Prostate gland (tissue), 2 donors: ENCODE measurements at regions not wholly inside any gene's neighbourhood (a gene's known extent, or its start where the extent isn't known, plus 50 kb on each side); places are given as distances from the start of the nearest gene placed in this dataset.

Source experiments
- POLR2A ChIP-seq: fragments of 450-650 bp; IDR thresholded peaks from one replicate; pipeline ENCODE4 v1.6.1; 2016; ENCODE audit warnings: antibody characterized with exemption, mild to moderate bottlenecking
- POLR2AphosphoS5 ChIP-seq: sonication (generic); formaldehyde crosslinking; IDR thresholded peaks from one replicate; pipeline ENCODE4 v1.6.1; 2017; ENCODE audit warnings: antibody characterized with exemption
- TF ChIP-seq, protein P1 (sequence below), 4 experiments: fragments of 200-600 bp in 2 of 4; fragments of 450-650 bp in 2 of 4; sonication (generic) in 2 of 4; IDR thresholded peaks; 1 replicate in 3 of 4; 2 replicates in 1 of 4; pipeline ENCODE4 v1.5.1; 2016 to 2019; ENCODE audit warnings: antibody characterized with exemption in 4 of 4, mild to moderate bottlenecking in 2 of 4, moderate library complexity in 2 of 4

DNA sequence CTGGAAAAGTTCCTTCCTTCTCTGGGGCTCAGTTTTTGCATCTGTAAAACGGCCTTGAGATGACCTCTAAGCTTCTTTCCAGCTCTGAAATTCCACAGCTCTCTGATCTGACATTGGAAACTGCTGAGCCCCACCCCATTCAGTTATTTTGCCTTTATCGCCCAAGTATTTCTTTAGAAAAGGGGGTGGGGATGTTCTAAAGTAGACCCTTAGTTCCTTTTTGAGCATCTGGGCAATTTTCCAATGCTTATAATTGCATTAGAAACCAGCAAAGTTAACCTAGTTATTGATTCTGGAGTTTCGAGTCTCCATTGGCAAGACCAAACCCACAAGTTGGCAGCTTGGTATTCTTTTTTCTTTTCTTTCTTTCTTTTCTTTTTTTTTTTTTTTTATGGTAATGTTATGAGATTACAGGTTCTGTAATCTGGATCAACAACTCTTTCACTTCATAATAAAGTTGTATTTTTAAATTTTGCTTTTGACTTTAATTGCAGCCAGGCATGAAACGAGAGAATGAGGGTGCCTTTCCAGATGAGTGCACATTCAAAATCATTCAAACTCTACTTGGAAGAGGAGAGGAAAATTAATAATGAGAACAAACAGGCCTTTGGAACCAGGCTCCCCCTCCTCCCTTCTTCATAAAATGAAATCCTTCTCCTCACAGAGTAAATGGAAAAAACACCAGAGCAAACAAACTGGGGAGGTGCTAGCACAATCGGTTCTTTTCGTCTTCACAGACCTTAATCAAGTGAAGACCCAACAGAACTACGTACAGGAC lies 76.8 kb upstream of the LRIG1 start:
- TF ChIP-seq, protein P1, sequence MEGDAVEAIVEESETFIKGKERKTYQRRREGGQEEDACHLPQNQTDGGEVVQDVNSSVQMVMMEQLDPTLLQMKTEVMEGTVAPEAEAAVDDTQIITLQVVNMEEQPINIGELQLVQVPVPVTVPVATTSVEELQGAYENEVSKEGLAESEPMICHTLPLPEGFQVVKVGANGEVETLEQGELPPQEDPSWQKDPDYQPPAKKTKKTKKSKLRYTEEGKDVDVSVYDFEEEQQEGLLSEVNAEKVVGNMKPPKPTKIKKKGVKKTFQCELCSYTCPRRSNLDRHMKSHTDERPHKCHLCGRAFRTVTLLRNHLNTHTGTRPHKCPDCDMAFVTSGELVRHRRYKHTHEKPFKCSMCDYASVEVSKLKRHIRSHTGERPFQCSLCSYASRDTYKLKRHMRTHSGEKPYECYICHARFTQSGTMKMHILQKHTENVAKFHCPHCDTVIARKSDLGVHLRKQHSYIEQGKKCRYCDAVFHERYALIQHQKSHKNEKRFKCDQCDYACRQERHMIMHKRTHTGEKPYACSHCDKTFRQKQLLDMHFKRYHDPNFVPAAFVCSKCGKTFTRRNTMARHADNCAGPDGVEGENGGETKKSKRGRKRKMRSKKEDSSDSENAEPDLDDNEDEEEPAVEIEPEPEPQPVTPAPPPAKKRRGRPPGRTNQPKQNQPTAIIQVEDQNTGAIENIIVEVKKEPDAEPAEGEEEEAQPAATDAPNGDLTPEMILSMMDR (IDR thresholded peaks at IDR 0.05): no peak
- TF ChIP-seq POLR2AphosphoS5 (peak; percentile 80), POLR2A (no peak)
